Pancreas (tissue), 10 donors: ENCODE measurements at regions not wholly inside any gene's neighbourhood (a gene's known extent, or its start where the extent isn't known, plus 50 kb on each side); places are given as distances from the start of the nearest gene placed in this dataset.

Source experiments
- ATAC-seq, 4 donors: fragments of 200-7000 bp; cut with Tn5 transposase; one replicate each; pipeline versions ENCODE4 v1.8.0 to v1.9.1; 2020; ENCODE audit warnings: mild to moderate bottlenecking in 4 of 4, moderate library complexity in 4 of 4
- DNase-seq, 6 donors: peaks; one replicate each; pipeline ENCODE4 v3.0.0-alpha.2; 2020
- FAIRE-seq: peaks from 2 replicates; lab custom pipeline; 2012; peaks lifted over from hg19 to GRCh38; lab: Jason Lieb, UNC
- H3K27ac ChIP-seq, 4 donors: fragments of 200-600 bp; sonication (generic); 1 replicate in 3 of 4; 2 replicates in 1 of 4; pipeline versions ENCODE4 v1.5.0 to v1.8.0; 2020
- H3K27me3 ChIP-seq, 4 donors: fragments of 200-600 bp; one replicate each; pipeline ENCODE4 v1.8.0; 2021
- H3K36me3 ChIP-seq, 3 donors: fragments of 200-600 bp; sonication (generic) in 1 of 3; one replicate each; pipeline versions ENCODE4 v1.5.0 to v1.8.0; 2020 to 2021
- H3K4me1 ChIP-seq, 3 donors: fragments of 200-600 bp; one replicate each; pipeline ENCODE4 v1.8.0; 2021
- H3K4me3 ChIP-seq, 4 donors: fragments of 200-600 bp; sonication (generic) in 2 of 4; one replicate each; pipeline versions ENCODE4 v1.5.0 to v1.8.0; 2020 to 2021
- H3K9me3 ChIP-seq, 4 donors: fragments of 200-600 bp; one replicate each; pipeline ENCODE4 v1.8.0; 2021
- CTCF ChIP-seq, 4 donors: fragments of 200-600 bp; sonication (generic) in 3 of 4; IDR thresholded peaks; one replicate each; pipeline versions ENCODE4 v1.5.0 to v1.8.0; 2021; ENCODE audit warnings: antibody characterized with exemption in 4 of 4
- WGBS, 2 donors: extraction: QIAGEN DNeasy Blood & Tissue Kit; methylation state at CpG; one replicate each; pipeline ENCODE4 v1.1.7; 2013; 5-methylcytosine and 5-hydroxymethylcytosine counted together
- intact Hi-C, 3 donors: fragments of 100-400 bp; cut with DNase I; formaldehyde crosslinking; loops; one replicate each; pipeline versions ENCODE4 v1.11.1 to v1.14.2; 2022
- donor health status: healthy with polysubstance abuse.
- donor health status: DM: no; HTN: no; CAD: no; lungs with moderate emphysema.
- donor health status: DM: no; HTN: no; CAD: no.
- donor health status: control.
- donor health status: control.
- donor health status: Bipolar disorder and iron deficiency.
- donor health status: DM: yes; HTN: yes; CAD: no.
- donor health status: DM: no; HTN: no; CAD: no.
- donor health status: DM: no; HTN: no; CAD: no.
- donor health status: DM: yes; HTN: yes; CAD: no.

- WGBS, 2 donors, result 73 to 80% methylated on average over 3 of the region's 3 CpGs
- intact Hi-C loops, result no loop called here
- TF ChIP-seq CTCF (IDR thresholded peaks at IDR 0.05), result no peak
- FAIRE-seq (no peak), DNase-seq (no peak), ATAC-seq (no peak)
- H3K27me3 ChIP-seq, result no peaks in the 10 kb centered on the region
- H3K4me3 ChIP-seq, result no peak overlapping the region
- no peaks in the 10 kb centered on the region for H3K36me3 ChIP-seq
- H3K4me1 ChIP-seq, result no peaks in the 10 kb centered on the region
- H3K27ac ChIP-seq, result no peak overlapping the region
- no peaks in the 10 kb centered on the region for H3K9me3 ChIP-seq
Observed at GRCh38 chr3:70400194-70400593, 87.8 kb upstream of the MDFIC2 start.

- intact Hi-C loops, result no loop called here
- peak in 5 of 6 donors; percentile 24 to 77 (median 68) for DNase-seq
Observed at GRCh38 chr3:70393881-70394612, 81.6 kb upstream of the MDFIC2 start.

GRCh38 chr3:70392227-70392626, 79.8 kb upstream of the MDFIC2 start:
- Histone ChIP-seq H3K4me1 (no peaks in the 10 kb centered on the region), H3K4me3 (no peak overlapping the region), H3K27ac (no peak overlapping the region), H3K36me3 (no peaks in the 10 kb centered on the region), H3K27me3 (no peaks in the 10 kb centered on the region), H3K9me3 (no peaks in the 10 kb centered on the region)
- intact Hi-C loops, result no loop called here
- DNase-seq, result no peak
- FAIRE-seq, result no peak
- WGBS, 2 donors, result 62 to 68% methylated on average over 1 of the region's 1 CpG
- no peak for TF ChIP-seq CTCF (IDR thresholded peaks at IDR 0.05)
- ATAC-seq, result no peak

More at GRCh38 chr3:70393881-70394612, 81.6 kb upstream of the MDFIC2 start:
- FAIRE-seq (no peak), ATAC-seq (peak; percentile 98 to 100 (median 99))
- Histone ChIP-seq H3K9me3 (no peaks in the 10 kb centered on the region), H3K4me1 (no peaks in the 10 kb centered on the region), H3K36me3 (no peaks in the 10 kb centered on the region), H3K27me3 (no peaks in the 10 kb centered on the region), H3K4me3 (no peak overlapping the region), H3K27ac (peak overlapping the region in 2 of 4 donors; percentile 10 to 53)
- 33 to 41% methylated on average over 11 of the region's 11 CpGs for WGBS, 2 donors
- no peak for TF ChIP-seq CTCF (IDR thresholded peaks at IDR 0.05)

- no peak for FAIRE-seq
- WGBS, 2 donors, result 72 to 77% methylated on average over 3 of the region's 3 CpGs
- no peaks in the 10 kb centered on the region for H3K27me3 ChIP-seq
Observed at GRCh38 chr3:70387889-70388288, 75.5 kb upstream of the MDFIC2 start.

More at GRCh38 chr3:70387889-70388288, 75.5 kb upstream of the MDFIC2 start:
- Histone ChIP-seq H3K27ac (no peak overlapping the region), H3K4me3 (no peak overlapping the region), H3K9me3 (no peaks in the 10 kb centered on the region), H3K4me1 (no peaks in the 10 kb centered on the region), H3K36me3 (no peaks in the 10 kb centered on the region)
- TF ChIP-seq CTCF (IDR thresholded peaks at IDR 0.05), result no peak
- intact Hi-C loops, result no loop called here
- no peak for DNase-seq
- no peak for ATAC-seq
